Muscle layer of duodenum (tissue), 2 donors: ENCODE measurements at regions not wholly inside any gene's neighbourhood (a gene's known extent, or its start where the extent isn't known, plus 50 kb on each side); places are given as distances from the start of the nearest gene placed in this dataset.

Experiments
- H3K27ac ChIP-seq: one replicate; pipeline ENCODE4 v1.7.0; 2013; ENCODE audit warnings: mild to moderate bottlenecking, low read length
- H3K27me3 ChIP-seq: one replicate; pipeline ENCODE4 v1.7.0; 2013; ENCODE audit warnings: low read depth, mild to moderate bottlenecking, control low read depth, low read length
- H3K36me3 ChIP-seq, 2 donors: one replicate each; pipeline ENCODE4 v1.7.0; 2013; ENCODE audit warnings: low read length in 2 of 2, control low read depth in 1 of 2, mild to moderate bottlenecking in 1 of 2; ENCODE audit not compliant: insufficient read depth in 2 of 2, control insufficient read depth in 1 of 2
- H3K4me1 ChIP-seq, 2 donors: one replicate each; pipeline ENCODE4 v1.7.0; 2013; ENCODE audit warnings: low read length in 2 of 2, mild to moderate bottlenecking in 2 of 2, control low read depth in 1 of 2, moderate library complexity in 1 of 2; ENCODE audit not compliant: insufficient read depth in 2 of 2, control insufficient read depth in 1 of 2
- H3K4me3 ChIP-seq, 2 donors: one replicate each; pipeline ENCODE4 v1.7.0; 2013; ENCODE audit warnings: low read length in 2 of 2, low read depth in 1 of 2, mild to moderate bottlenecking in 1 of 2
- H3K9me3 ChIP-seq, 2 donors: one replicate each; pipeline ENCODE4 v1.7.0; 2013; ENCODE audit warnings: low read length in 2 of 2, control low read depth in 1 of 2, mild to moderate bottlenecking in 1 of 2; ENCODE audit not compliant: control insufficient read depth in 1 of 2
- donor health status: healthy.

GRCh38 chr12:115451780-115452736 lies 768.1 kb upstream of the TBX3 start:
- Histone ChIP-seq H3K9me3 (no peaks in the 10 kb centered on the region), H3K27me3 (no peaks in the 10 kb centered on the region), H3K36me3 (no peaks in the 10 kb centered on the region), H3K4me1 (peaks cover 4 to 7% of the 10 kb centered on the region in 2 donors), H3K4me3 (peak overlapping the region; percentile 26 to 43), H3K27ac (no peak overlapping the region)

- peak overlapping the region; percentile 26 to 43 for H3K4me3 ChIP-seq
- H3K27me3 ChIP-seq = no peaks in the 10 kb centered on the region
- H3K4me1 ChIP-seq = peaks cover 4 to 7% of the 10 kb centered on the region in 2 donors
- no peaks in the 10 kb centered on the region for H3K36me3 ChIP-seq
- no peaks in the 10 kb centered on the region for H3K9me3 ChIP-seq
- no peak overlapping the region for H3K27ac ChIP-seq
Measured at GRCh38 chr12:115451151-115451779, 767.3 kb upstream of the TBX3 start.

DNA sequence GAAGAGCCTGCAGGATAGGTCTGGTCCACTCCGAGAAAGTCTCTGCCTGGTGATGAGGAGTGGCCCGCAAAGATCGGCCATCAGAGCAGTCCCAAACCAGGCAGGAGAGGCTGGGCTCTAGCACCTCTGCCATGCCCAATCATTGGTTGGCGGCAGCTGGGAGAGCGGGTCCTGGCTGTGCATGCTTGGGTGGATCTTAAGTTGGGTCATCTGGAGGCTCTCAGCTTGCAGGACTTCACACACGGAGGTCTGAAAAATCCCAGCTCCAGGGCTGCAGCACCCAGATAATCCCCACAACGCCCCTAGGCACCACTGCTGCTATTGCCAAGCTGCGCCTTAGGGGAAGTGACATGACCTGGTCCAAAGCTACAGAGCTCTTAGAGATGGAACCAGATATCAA lies 766.7 kb upstream of the TBX3 start:
- Histone ChIP-seq H3K4me1 (peaks cover 4 to 7% of the 10 kb centered on the region in 2 donors), H3K27me3 (no peaks in the 10 kb centered on the region), H3K9me3 (no peaks in the 10 kb centered on the region), H3K36me3 (no peaks in the 10 kb centered on the region), H3K4me3 (no peak overlapping the region), H3K27ac (no peak overlapping the region)

DNA sequence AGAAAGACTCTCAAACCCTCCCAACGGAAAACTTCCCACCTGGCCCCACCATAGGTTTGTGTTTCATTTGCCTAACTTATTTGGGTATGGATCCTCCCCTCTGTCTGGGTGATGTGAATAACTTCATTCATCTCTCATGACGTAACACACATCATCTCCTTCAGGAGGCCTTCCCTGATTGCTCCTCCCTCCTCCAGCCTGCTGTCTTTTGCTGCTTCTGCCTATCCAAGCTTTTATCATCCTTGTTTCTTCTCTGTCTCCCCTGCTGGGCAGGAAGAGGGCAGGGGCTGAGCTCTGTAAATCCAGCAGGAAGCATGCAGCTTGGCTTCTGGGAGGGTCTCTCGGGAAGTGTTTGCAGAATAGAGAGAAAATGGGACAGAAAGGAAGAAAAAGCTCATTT lies 766.0 kb upstream of the TBX3 start:
- no peaks in the 10 kb centered on the region for H3K9me3 ChIP-seq
- H3K4me3 ChIP-seq = no peak overlapping the region
- peaks cover 4 to 7% of the 10 kb centered on the region in 2 donors for H3K4me1 ChIP-seq

GRCh38 chr12:115449526-115449925 lies 765.6 kb upstream of the TBX3 start:
- Histone ChIP-seq H3K27me3 (no peaks in the 10 kb centered on the region), H3K27ac (no peak overlapping the region), H3K4me1 (peaks cover 4 to 7% of the 10 kb centered on the region in 2 donors), H3K36me3 (no peaks in the 10 kb centered on the region), H3K4me3 (no peak overlapping the region), H3K9me3 (no peaks in the 10 kb centered on the region)

More for the DNA sequence above, 766.0 kb upstream of the TBX3 start:
- no peak overlapping the region for H3K27ac ChIP-seq
- H3K27me3 ChIP-seq = no peaks in the 10 kb centered on the region
- no peaks in the 10 kb centered on the region for H3K36me3 ChIP-seq

GRCh38 chr12:115444346-115444745 lies 760.4 kb upstream of the TBX3 start:
- Histone ChIP-seq H3K4me3 (no peak overlapping the region), H3K36me3 (no peaks in the 10 kb centered on the region), H3K27me3 (no peaks in the 10 kb centered on the region), H3K9me3 (no peaks in the 10 kb centered on the region), H3K27ac (no peak overlapping the region), H3K4me1 (no peaks in the 10 kb centered on the region)

GRCh38 chr12:115443351-115443938 lies 759.5 kb upstream of the TBX3 start:
- no peaks in the 10 kb centered on the region for H3K9me3 ChIP-seq

GRCh38 chr12:115440438-115440837 lies 756.5 kb upstream of the TBX3 start:
- H3K36me3 ChIP-seq = no peaks in the 10 kb centered on the region
- H3K27ac ChIP-seq = no peak overlapping the region
- no peaks in the 10 kb centered on the region for H3K9me3 ChIP-seq
- no peaks in the 10 kb centered on the region for H3K27me3 ChIP-seq
- H3K4me3 ChIP-seq = no peak overlapping the region
- no peaks in the 10 kb centered on the region for H3K4me1 ChIP-seq

More at GRCh38 chr12:115443351-115443938, 759.5 kb upstream of the TBX3 start:
- no peaks in the 10 kb centered on the region for H3K36me3 ChIP-seq
- H3K4me1 ChIP-seq = no peaks in the 10 kb centered on the region
- no peak overlapping the region for H3K4me3 ChIP-seq
- H3K27ac ChIP-seq = no peak overlapping the region
- H3K27me3 ChIP-seq = no peaks in the 10 kb centered on the region

DNA sequence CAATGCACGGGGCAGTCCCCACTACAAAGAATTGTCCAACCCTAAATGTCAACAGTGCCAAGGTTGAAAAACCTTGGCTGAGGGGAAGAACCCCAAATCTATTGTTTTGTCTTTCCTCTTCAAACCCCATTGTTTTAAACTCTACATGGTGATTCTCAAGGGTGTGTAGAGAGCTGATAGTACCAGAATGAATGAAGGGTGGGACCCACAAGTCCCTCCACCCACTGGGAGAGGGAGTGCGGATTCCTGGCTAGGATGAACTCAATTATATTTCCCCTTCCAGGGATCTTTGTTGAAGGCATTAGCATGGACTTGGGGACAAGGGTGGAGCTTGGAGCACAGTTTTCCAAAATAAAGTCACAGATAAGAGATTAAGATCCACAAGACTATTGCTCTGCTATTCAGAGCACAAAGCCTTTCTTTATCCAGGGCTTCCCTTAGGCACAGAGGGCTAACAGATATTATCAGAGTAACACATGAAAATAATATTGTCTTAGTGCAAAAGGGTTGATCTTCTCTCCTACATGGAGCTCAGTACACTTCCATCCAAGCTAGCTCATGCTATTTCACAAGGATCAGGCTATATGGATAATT lies 755.1 kb upstream of the TBX3 start:
- H3K9me3 ChIP-seq = no peaks in the 10 kb centered on the region
- no peak overlapping the region for H3K27ac ChIP-seq
- H3K4me3 ChIP-seq = no peak overlapping the region
- H3K27me3 ChIP-seq = no peaks in the 10 kb centered on the region
- no peaks in the 10 kb centered on the region for H3K36me3 ChIP-seq
- no peaks in the 10 kb centered on the region for H3K4me1 ChIP-seq

- Histone ChIP-seq H3K27ac (no peak overlapping the region), H3K36me3 (no peaks in the 10 kb centered on the region), H3K4me3 (no peak overlapping the region), H3K9me3 (no peaks in the 10 kb centered on the region), H3K4me1 (no peaks in the 10 kb centered on the region), H3K27me3 (no peaks in the 10 kb centered on the region)
Measured at GRCh38 chr12:115438314-115438713, 754.3 kb upstream of the TBX3 start.

DNA sequence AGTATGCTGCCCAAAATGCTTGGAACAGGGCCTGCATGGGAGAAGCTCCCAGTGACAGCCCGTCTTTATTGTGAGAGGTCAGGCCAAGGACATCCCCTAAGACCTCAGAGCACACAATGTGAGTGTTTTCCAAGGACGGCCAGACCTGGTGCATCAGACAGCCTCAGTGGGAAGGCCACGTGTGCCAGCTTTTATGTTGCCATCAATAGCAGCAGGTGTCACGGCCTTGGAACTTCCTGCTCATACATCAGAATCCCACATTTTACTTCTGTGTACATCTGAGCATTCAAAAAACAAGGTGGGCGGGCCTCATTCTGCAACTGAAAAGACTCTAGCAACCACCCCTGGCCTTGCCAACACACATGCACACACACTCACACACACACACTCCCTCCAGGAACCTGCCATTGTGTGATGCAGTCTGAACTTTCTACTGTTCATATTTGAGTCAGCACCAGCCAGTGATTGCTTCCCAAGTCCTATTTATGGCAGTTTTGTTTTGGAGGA lies 753.1 kb upstream of the TBX3 start:
- Histone ChIP-seq H3K4me1 (no peaks in the 10 kb centered on the region), H3K27me3 (no peaks in the 10 kb centered on the region), H3K9me3 (no peaks in the 10 kb centered on the region), H3K36me3 (no peaks in the 10 kb centered on the region), H3K27ac (no peak overlapping the region), H3K4me3 (no peak overlapping the region)
